ENCODE measurements at regions not wholly inside any gene's neighbourhood (a gene's known extent, or its start where the extent isn't known, plus 50 kb on each side); places are given as distances from the start of the nearest gene placed in this dataset.

GRCh38 chr6:65787787-65788186, 80.8 kb upstream of the EYS start:
- TF ChIP-seq ZNF274 (IDR thresholded peaks at IDR 0.05; ENCODE audit: low read depth, low read length), result no peak
- no peak overlapping the region for H3K4me3 ChIP-seq (ENCODE audit: low read length)

DNA sequence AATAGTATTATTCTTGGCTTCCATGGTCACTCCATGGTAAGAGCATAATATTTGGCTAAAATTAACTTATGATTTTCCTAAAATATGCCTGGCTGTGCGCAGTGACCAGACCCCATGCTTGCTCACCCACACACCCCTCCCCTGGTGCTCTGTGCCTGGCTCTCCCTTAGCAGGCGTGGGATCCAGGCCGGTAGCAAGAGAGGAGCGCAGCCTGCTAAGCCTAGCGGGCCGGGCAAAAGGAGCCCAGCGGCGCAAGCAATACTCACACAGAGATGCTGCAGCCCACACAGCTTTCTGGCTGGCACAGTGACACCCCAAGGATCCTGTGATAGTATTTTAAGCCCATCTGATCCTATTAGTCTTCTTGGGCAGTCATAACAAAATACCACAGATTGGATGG, 79.8 kb upstream of the EYS start:
- no peak for TF ChIP-seq ZNF274 (IDR thresholded peaks at IDR 0.05; ENCODE audit: low read depth, low read length)
- H3K4me3 ChIP-seq (ENCODE audit: low read length), result no peak overlapping the region

- no peak for TF ChIP-seq ZNF274 (IDR thresholded peaks at IDR 0.05; ENCODE audit: low read depth, low read length)
- H3K4me3 ChIP-seq (ENCODE audit: low read length), result no peak overlapping the region
These were observed 73.7 kb upstream of the EYS start for GRCh38 chr6:65780691-65781090.

- no peak overlapping the region for H3K4me3 ChIP-seq (ENCODE audit: low read length)
- no peak for TF ChIP-seq ZNF274 (IDR thresholded peaks at IDR 0.05; ENCODE audit: low read depth, low read length)
These were observed 69.3 kb upstream of the EYS start for GRCh38 chr6:65776332-65776731.

DNA sequence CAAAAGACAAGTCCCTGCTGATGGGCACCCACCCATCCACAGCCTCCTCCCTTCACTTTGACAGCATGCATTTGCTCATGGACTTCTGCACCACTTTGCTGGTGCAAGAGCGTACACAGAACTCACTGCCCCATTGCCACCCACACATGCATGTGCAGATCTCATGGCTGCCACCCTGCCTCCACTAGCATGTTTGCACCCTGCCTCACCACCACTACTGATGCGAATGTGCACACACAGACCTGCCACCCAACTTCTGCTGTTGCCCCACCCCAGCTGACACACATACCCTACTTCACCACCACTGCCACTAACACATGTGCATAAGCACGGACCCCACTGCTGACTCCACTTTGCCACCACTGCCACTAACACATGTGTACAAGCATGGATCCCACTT, 64.9 kb upstream of the EYS start:
- H3K4me3 ChIP-seq (ENCODE audit: low read length), result no peak overlapping the region
- no peak for TF ChIP-seq ZNF274 (IDR thresholded peaks at IDR 0.05; ENCODE audit: low read depth, low read length)

GRCh38 chr6:65761890-65762289, 54.9 kb upstream of the EYS start:
- no peak for TF ChIP-seq ZNF274 (IDR thresholded peaks at IDR 0.05; ENCODE audit: low read depth, low read length)
- no peak overlapping the region for H3K4me3 ChIP-seq (ENCODE audit: low read length)

DNA sequence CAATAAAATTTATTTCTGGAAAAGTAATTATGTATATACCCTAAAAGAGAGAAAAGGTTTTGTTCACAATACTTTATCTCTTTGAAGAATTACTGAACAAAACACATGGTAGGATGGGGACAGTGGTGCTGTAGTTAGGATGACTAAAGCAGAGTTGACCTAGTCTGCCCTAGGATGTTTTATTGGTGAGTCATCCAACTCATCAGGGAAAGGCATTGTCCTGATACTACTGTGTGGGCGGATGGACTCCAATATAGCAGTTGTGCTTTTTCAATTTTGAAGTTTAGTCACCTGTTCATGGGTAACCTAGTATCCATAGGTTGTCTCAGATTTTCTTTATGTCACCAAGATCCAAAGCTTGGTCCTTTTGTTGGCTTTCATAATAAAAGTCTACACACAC, 53.3 kb upstream of the EYS start:
- TF ChIP-seq ZNF274 (IDR thresholded peaks at IDR 0.05; ENCODE audit: low read depth, low read length), result no peak

More for the DNA sequence above, 53.3 kb upstream of the EYS start:
- H3K4me3 ChIP-seq (ENCODE audit: low read length), result no peak overlapping the region

Measured in GM08714 (cell line).